ENCODE measurements at regions not wholly inside any gene's neighbourhood (a gene's known extent, or its start where the extent isn't known, plus 50 kb on each side); places are given as distances from the start of the nearest gene placed in this dataset.
"Not testable (repeated sequence)": the region's sequence is repeated elsewhere in the genome, so short reads cannot be mapped to it uniquely, and the experiment has no call there.

GRCh38 chr10:78341953-78342614 is 308.4 kb downstream of the RPS24 start:
- DNase-seq: no peak

- DNase-seq: no peak
These were observed 309.4 kb downstream of the RPS24 start for GRCh38 chr10:78342827-78343653.

DNA sequence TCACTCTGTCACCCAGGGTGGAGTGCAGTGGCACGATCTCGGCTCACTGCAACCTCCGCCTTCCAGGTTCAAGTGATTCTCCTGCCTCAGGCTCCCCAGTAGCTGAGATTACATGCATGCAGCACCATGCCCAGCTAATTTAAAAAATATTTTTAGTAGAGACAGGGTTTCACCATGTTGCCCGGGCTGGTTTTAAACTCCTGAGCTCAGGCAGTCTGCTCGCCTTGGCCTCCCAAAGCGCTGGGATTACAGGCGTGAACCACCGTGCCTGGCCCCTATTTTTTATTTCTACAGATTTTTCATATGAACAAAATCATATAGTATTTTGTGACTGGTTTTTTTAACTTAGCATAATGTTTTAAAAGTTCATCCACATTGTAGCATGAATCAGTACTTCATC is 310.6 kb downstream of the RPS24 start:
- DNase-seq: not testable (repeated sequence)

GRCh38 chr10:78345515-78345914 is 311.9 kb downstream of the RPS24 start:
- not testable (repeated sequence) for DNase-seq

DNA sequence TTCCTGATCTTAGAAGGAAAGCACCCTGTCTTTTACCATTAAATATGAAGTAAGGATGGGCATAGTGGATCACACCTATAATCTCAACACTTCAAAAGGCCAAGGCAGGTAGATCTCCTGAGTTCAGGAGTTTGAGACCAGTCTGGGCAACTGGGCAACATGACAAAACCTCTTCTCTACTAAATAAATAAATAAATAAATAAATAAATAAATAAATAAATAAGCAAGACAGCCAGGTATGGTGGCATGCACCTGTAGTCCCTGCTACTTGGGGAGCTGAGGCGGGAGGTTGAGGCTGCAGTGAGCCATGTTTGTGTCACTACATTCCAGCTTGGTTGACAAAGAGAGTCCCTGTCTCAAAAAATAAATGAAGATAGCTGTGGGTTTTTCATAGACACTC is 313.1 kb downstream of the RPS24 start:
- DNase-seq: no peak

DNA sequence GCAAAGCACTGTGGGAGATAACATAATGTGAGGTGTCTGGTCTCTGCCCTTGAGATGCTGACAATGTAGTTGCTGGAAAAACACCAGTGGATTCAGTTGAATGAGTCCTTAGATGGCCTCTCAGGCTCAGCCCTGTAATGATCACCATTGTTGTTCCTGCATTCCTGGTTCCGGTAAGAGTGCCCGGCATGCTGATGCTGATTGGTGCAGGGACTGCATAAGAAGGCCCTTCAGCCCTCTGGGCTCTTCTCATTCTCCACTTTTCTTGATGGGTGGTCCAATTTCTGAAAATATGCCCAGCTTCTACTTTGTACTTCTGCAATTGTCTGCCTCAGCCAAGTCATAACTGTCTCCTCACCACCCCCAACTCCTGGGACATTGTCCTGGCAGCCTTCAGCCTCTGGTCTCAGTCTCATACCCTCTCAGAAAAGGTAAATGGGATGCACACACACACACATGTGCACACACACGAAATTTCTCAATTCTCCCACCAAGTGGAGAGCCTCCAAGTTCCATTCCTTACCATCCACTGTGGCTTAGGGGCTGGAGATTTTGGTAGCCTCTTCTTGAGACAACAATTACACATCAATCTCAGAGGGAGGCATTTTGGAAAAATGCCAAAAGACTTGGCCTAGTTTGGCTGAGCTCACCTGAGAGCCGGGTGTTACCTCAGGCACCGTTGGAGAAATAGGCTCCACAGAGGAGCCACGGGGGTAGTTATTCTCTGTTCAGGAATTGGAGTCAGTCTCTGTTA is 314.9 kb downstream of the RPS24 start:
- DNase-seq: no peak

- DNase-seq: no peak
These were observed 315.5 kb downstream of the RPS24 start for GRCh38 chr10:78349165-78349516.

- DNase-seq: no peak
These were observed 316.4 kb downstream of the RPS24 start for GRCh38 chr10:78349911-78350663.

DNA sequence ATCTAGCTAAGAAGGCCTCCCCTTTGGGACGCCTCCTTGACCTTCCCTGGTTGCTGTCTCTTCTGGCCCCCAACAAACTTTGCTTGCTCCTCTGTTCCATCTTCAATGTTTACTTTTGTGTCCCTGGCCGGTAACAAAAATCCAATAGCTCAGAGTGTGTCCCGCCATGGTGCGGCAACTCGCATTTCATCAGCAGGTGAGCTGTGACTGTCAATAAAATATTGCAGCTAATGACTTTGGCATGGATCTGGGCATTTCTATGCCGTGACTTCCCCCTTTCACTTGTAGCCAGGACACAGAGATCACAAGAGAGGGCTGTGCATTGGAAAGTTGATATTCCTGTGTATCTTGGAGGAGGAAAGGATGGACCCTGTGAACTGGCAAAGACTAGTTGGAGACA is 317.6 kb downstream of the RPS24 start:
- no peak for DNase-seq

- DNase-seq: no peak
These were observed 318.1 kb downstream of the RPS24 start for GRCh38 chr10:78351809-78352208.

DNA sequence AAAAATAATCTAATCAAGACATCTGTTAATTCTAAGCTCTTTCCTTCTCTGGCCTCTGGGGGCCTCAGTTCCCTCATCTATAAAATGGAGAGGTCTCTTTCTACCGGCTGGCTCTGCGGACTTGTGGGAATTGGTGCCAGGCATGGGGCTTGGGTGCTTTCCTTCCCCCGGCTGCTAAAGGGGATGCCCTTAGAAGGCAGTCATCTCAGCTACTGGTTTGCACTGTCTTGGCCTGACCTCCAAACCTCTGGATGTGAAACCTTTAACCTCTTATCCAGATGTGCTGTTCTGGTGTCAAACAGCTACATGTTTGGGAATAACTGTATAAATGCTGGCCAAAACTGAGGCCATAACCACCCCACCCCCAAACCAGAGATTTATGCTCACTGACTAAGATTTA is 320.0 kb downstream of the RPS24 start:
- no peak for DNase-seq

DNA sequence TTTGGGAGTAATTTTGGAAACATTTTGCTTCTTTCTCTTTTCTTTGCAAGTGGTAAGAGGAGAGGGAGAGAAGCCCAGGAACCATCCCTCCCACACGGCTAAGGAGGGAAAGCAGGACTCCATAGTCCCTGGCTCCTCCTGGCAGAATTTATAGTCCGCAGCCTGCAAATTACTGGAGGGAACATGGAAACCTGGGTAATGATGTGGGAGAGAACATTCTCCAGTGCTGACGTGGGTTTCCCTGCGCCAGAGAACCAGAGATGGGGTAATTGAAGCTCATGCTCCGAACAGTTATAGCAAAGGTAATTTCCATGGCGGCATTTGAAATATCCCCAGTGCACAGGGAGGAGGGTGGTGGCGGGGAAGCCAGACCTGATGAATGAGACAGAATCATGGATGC is 320.4 kb downstream of the RPS24 start:
- no peak for DNase-seq

- DNase-seq: no peak
These were observed 322.7 kb downstream of the RPS24 start for GRCh38 chr10:78356291-78356900.

GRCh38 chr10:78357141-78358063 is 323.7 kb downstream of the RPS24 start:
- DNase-seq: no peak

DNA sequence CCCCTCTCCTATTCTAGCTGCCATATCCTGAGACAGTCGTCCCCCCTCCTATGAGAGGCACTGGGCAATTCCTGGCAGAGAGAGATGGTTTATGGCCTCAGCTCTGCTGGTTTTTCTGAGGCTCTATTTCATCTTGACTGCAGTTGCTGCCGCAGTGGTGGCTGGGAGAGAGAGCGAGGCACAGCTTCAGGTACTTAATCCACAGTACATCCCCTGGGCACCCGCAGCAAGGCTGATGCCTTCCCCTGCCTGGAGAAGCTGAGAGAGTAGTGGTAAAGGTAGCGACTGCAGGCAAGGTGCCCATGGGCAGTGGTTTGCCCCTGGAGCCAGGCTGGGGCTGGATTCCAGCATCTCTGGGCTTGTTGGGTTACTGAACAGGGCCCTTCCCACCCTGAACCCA is 324.7 kb downstream of the RPS24 start:
- no peak for DNase-seq

DNA sequence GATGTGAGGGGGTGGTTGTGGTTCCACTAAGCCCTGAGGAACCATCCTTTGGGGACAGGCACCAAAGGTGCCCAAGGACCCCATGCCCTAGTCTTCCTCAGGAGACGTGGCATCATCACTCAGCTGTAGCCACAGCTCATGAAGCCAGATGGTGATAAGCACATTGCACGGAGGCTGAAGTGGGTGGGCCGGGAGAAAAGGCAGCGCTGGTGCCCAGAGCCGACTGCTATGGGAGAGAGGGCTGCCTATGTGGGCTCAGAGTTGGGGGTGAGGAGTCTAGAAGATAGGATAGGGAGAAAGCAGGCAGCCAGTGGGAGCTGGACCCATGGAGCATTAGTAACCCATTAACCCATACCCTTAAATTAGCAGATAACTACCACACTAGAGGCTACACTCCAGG is 325.3 kb downstream of the RPS24 start:
- DNase-seq: no peak

DNA sequence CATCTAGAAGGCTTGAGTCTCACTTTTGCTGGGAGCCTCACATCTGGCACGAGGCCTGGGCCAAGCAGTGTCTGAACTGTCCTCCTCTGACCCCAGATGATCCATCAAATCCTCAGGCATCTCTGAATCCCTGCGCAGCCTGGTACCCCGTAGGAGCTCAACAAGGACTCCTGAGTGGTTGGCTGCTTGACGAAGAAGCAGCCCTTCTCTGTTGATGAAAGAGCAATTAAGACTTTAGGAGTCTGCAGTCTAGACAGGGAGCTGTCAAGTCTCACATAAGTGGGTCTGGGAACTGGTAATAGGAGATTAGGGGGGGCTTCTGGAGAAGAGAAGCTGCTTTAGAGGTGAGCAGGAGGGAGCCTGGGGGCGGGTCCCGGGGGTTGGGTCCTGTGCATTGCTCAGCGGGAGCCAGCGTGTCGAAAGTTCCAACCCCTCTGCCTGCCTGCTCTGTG is 326.0 kb downstream of the RPS24 start:
- no peak for DNase-seq

GRCh38 chr10:78360284-78360683 is 326.6 kb downstream of the RPS24 start:
- no peak for DNase-seq

DNA sequence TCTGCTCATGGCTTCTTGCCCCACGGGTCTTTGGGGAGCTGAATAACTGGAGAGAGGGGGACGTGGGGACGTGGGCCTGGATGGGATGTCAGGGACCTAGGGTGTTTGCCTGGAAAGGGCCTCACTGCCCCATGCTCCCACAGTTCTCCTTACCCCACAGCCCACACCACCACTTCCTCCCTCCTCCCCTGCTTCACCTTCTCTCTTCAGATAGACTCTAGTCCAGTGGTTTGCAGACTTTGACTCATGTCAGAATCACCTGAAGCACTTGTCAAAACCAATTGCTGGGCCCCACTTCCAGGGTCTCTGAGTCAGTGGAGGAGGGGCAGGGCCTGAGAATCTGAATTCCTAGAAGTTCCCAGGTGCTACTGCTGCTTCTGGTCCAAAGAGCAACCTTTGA is 327.4 kb downstream of the RPS24 start:
- no peak for DNase-seq

GRCh38 chr10:78362406-78363022 is 328.9 kb downstream of the RPS24 start:
- no peak for DNase-seq

All from right lung (tissue), 2 donors.